Spleen (tissue), 11 donors: ENCODE measurements at regions not wholly inside any gene's neighbourhood (a gene's known extent, or its start where the extent isn't known, plus 50 kb on each side); places are given as distances from the start of the nearest gene placed in this dataset.
"Not testable (repeated sequence)": the region's sequence is repeated elsewhere in the genome, so short reads cannot be mapped to it uniquely, and the experiment has no call there.

Experiments used
- DNase-seq: peaks from one replicate; pipeline ENCODE4 v3.0.0-alpha.2; 2020
- H3K27ac ChIP-seq, 8 donors: fragments of 200-600 bp; sonication (generic) in 7 of 8; 1 replicate in 4 of 8; 2 replicates in 4 of 8; pipeline versions ENCODE4 v1.5.0 to v1.8.0; 2016 to 2021; ENCODE audit warnings: inconsistent platforms in 4 of 8, mild to moderate bottlenecking in 4 of 8, moderate library complexity in 1 of 8
- H3K27me3 ChIP-seq, 7 donors: fragments of 200-600 bp; sonication (generic) in 6 of 7; replicated peaks in 1 of 7; 1 replicate in 4 of 7; 2 replicates in 3 of 7; pipeline versions ENCODE4 v1.5.0 to v1.8.0; 2016 to 2021; ENCODE audit warnings: inconsistent platforms in 3 of 7, mild to moderate bottlenecking in 1 of 7
- H3K36me3 ChIP-seq, 6 donors: fragments of 200-600 bp; sonication (generic) in 5 of 6; 1 replicate in 4 of 6; 2 replicates in 2 of 6; pipeline versions ENCODE4 v1.5.0 to v1.8.0; 2016 to 2021; ENCODE audit warnings: inconsistent platforms in 2 of 6
- H3K4me1 ChIP-seq, 6 donors: fragments of 200-600 bp; sonication (generic) in 5 of 6; 1 replicate in 3 of 6; 2 replicates in 3 of 6; pipeline versions ENCODE4 v1.5.0 to v1.8.0; 2016 to 2021; ENCODE audit warnings: inconsistent platforms in 3 of 6
- H3K4me3 ChIP-seq, 8 donors: fragments of 200-600 bp; sonication (generic) in 7 of 8; 1 replicate in 4 of 8; 2 replicates in 4 of 8; pipeline versions ENCODE4 v1.5.0 to v1.8.0; 2016 to 2021; ENCODE audit warnings: inconsistent platforms in 4 of 8, mild to moderate bottlenecking in 4 of 8, moderate library complexity in 2 of 8
- H3K9me3 ChIP-seq, 8 donors: fragments of 200-600 bp; sonication (generic) in 7 of 8; 1 replicate in 4 of 8; 2 replicates in 4 of 8; pipeline versions ENCODE4 v1.5.0 to v1.8.0; 2016 to 2021; ENCODE audit warnings: inconsistent platforms in 4 of 8
- CTCF ChIP-seq, 11 experiments: fragments of 200-600 bp in 7 of 11; fragments of 450-650 bp in 4 of 11; sonication (generic) in 4 of 11; IDR thresholded peaks in 8 of 11; conservative IDR thresholded peaks in 3 of 11; 1 replicate in 7 of 11; 2 replicates in 4 of 11; pipeline versions ENCODE4 v1.4.0 to v1.8.0; 2016 to 2021; ENCODE audit warnings: antibody characterized with exemption in 11 of 11, inconsistent platforms in 4 of 11, mild to moderate bottlenecking in 1 of 11
- POLR2A ChIP-seq, 3 donors: fragments of 450-650 bp; IDR thresholded peaks; one replicate each; pipeline ENCODE4 v1.5.1; 2017; ENCODE audit warnings: antibody characterized with exemption in 3 of 3, mild to moderate bottlenecking in 1 of 3
- POLR2AphosphoS5 ChIP-seq, 3 donors: sonication (generic); formaldehyde crosslinking; IDR thresholded peaks; one replicate each; pipeline ENCODE4 v1.5.1; 2017; ENCODE audit warnings: antibody characterized with exemption in 3 of 3
- WGBS, 5 donors: extraction: QIAGEN DNeasy Blood & Tissue Kit in 3 of 5; methylation state at CpG; one replicate each; pipeline versions ENCODE4 v1.1.5 to v1.1.7; 2013 to 2018; 5-methylcytosine and 5-hydroxymethylcytosine counted together
- intact Hi-C: fragments of 100-400 bp; cut with DNase I; formaldehyde crosslinking; loops from one replicate; pipeline ENCODE4 v1.15.0; 2023; ENCODE audit warnings: low total_unique reads
- donor health status: healthy with polysubstance abuse.
- donor health status: DM: no; HTN: no; CAD: no; lungs with moderate emphysema.
- donor health status: DM: no; HTN: no; CAD: no.
- donor health status: Bipolar disorder and iron deficiency.
- donor health status: healthy.
- donor health status: DM: no; HTN: no; CAD: no.
- donor health status: DM: yes; HTN: yes; CAD: no.

DNA sequence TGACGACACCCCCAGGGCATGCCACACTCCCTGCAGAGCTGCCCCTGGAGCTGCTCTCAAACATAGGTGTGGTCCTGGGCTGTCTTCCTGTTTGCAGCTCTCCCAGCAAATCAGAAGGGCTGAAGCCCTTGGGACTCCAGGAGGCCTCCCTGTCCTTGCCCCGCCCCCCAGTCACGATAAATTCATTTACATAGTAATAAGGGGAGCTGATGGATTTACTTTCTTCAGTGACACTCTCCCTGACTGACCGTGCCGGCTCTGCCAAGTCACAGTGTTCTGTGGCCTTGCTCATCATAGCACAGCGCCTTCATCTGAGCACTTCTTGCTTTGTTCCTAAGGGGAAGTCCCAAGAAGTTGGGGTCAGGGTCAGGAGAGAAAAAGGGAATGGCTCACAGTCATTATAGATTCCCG, 121.4 kb downstream of the ENC1 start:
- Histone ChIP-seq H3K4me1 (peaks cover 0 to 3% (median 0%) of the 10 kb centered on the region in 6 donors), H3K4me3 (no peak overlapping the region), H3K27me3 (peaks cover 0 to 4% (median 0%) of the 10 kb centered on the region in 7 donors), H3K9me3 (peaks cover 0 to 17% (median 11%) of the 10 kb centered on the region in 8 donors), H3K36me3 (no peaks in the 10 kb centered on the region), H3K27ac (no peak overlapping the region)
- intact Hi-C loops, result no loop called here
- 57 to 82% (median 69%) methylated on average over 6 to 7 of the region's 7 CpGs for WGBS, 5 donors
- no peak for DNase-seq
- TF ChIP-seq POLR2AphosphoS5 (IDR thresholded peaks at IDR 0.05), result no peak
- no peak for TF ChIP-seq CTCF (IDR thresholded peaks at IDR 0.05 in 8 of 11, conservative IDR thresholded peaks at IDR 0.05 in 3 of 11)
- TF ChIP-seq POLR2A (IDR thresholded peaks at IDR 0.05), result no peak

DNA sequence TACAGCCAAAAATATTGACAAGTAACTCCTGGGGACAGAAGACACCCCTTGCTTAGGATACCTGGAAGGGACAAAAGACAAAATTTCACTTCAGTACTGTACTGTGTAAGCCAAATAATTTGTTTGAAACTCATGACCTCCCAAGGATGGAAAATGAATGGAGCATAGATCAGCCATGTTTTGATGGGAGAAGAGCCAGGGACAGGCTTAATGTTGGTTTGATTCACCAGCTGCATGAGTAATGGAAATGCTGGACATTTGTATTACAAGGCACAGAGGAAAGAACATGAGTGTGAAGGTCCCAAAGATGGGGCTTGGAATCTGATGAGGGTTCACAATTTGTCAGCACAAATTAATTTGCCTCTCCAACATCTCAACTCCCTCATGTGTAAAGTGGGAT, 122.8 kb downstream of the ENC1 start:
- H3K4me3 ChIP-seq, result no peak overlapping the region
- H3K9me3 ChIP-seq, result peaks cover 0 to 3% (median 0%) of the 10 kb centered on the region in 8 donors
- H3K4me1 ChIP-seq, result peaks cover 0 to 3% (median 0%) of the 10 kb centered on the region in 6 donors
- no peaks in the 10 kb centered on the region for H3K36me3 ChIP-seq
- peaks cover 0 to 4% (median 0%) of the 10 kb centered on the region in 7 donors for H3K27me3 ChIP-seq
- intact Hi-C loops, result no loop called here
- no peak for DNase-seq
- H3K27ac ChIP-seq, result no peak overlapping the region
- no peak for TF ChIP-seq POLR2AphosphoS5 (IDR thresholded peaks at IDR 0.05)
- TF ChIP-seq POLR2A (IDR thresholded peaks at IDR 0.05), result no peak
- TF ChIP-seq CTCF (IDR thresholded peaks at IDR 0.05 in 8 of 11, conservative IDR thresholded peaks at IDR 0.05 in 3 of 11), result no peak

DNA sequence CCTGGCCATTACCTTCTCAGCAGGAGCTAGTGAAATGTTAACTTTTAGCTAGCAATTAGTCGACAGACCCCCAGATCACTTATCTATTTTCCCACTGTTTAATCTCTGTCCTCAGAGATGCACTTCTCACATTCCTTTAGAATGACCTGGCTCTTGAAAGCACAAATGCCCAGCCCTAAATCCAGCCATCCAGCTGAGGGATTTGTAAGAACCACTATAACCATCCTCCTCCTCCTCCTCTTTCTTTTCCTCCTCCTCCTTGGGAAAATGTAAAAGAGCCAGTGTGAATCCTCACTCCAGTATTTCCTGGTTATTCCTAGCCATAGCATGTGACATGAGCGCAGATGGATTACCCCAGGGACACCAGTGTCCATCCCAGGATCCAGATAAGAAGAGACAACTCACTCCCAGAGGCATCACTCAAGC, 124.3 kb downstream of the ENC1 start:
- no peak for DNase-seq
- Histone ChIP-seq H3K27ac (no peak overlapping the region), H3K4me1 (peaks cover 0 to 3% (median 0%) of the 10 kb centered on the region in 6 donors), H3K9me3 (no peaks in the 10 kb centered on the region), H3K36me3 (no peaks in the 10 kb centered on the region), H3K27me3 (peaks cover 0 to 4% (median 0%) of the 10 kb centered on the region in 7 donors), H3K4me3 (no peak overlapping the region)
- TF ChIP-seq POLR2AphosphoS5 (IDR thresholded peaks at IDR 0.05) (no peak), CTCF (IDR thresholded peaks at IDR 0.05 in 8 of 11, conservative IDR thresholded peaks at IDR 0.05 in 3 of 11) (no peak), POLR2A (IDR thresholded peaks at IDR 0.05) (no peak)
- 82 to 94% (median 89%) methylated on average over 2 of the region's 2 CpGs for WGBS, 5 donors
- intact Hi-C loops, result no loop called here

DNA sequence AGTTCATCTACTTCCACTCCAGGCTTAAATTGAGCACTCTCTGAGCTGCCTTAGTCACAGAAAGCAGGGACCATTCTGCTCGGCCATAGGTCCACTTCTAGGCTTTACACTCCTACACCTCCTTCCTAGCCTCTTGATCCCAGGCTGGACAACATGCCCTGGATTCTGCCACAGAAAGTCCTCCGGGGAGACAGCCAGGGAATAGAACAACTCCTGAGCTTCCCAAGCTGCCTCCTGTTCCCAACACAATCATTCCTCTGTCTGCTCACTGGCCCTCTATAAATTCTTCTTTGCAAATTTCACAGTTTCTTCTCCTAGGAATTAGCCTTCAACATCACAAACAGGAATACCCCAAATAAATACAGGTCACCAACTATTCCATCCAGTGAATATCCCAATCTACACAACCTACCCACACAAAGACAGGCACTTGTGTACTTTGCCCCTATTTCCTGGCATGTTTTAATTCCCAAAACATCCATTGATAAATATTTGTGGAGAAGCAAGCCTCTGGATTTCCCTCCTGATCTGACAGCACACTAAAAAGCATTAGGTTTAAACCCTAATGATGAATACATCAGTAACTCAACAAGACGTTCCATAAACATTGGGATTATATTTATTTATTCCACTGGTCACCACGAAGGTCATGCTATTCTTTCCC, 125.5 kb downstream of the ENC1 start:
- peaks cover 0 to 3% (median 0%) of the 10 kb centered on the region in 6 donors for H3K4me1 ChIP-seq
- intact Hi-C loops, result no loop called here
- no peaks in the 10 kb centered on the region for H3K9me3 ChIP-seq
- DNase-seq, result no peak
- no peak overlapping the region for H3K27ac ChIP-seq
- H3K4me3 ChIP-seq, result no peak overlapping the region
- no peaks in the 10 kb centered on the region for H3K36me3 ChIP-seq
- no peak for TF ChIP-seq POLR2AphosphoS5 (IDR thresholded peaks at IDR 0.05)
- no peak for TF ChIP-seq CTCF (IDR thresholded peaks at IDR 0.05 in 8 of 11, conservative IDR thresholded peaks at IDR 0.05 in 3 of 11)
- no peak for TF ChIP-seq POLR2A (IDR thresholded peaks at IDR 0.05)
- 68 to 87% (median 81%) methylated on average over 4 of the region's 4 CpGs for WGBS, 5 donors
- H3K27me3 ChIP-seq, result peaks cover 0 to 4% (median 0%) of the 10 kb centered on the region in 7 donors

- H3K4me3 ChIP-seq, DNase-seq, H3K9me3 ChIP-seq, H3K4me1 ChIP-seq, H3K27ac ChIP-seq, H3K27me3 ChIP-seq, H3K36me3 ChIP-seq, intact Hi-C loops: not testable (repeated sequence)
- 67 to 99% (median 94%) methylated on average over 2 of the region's 2 CpGs for WGBS, 5 donors
Observed at GRCh38 chr5:74511770-74512169, 128.8 kb downstream of the ENC1 start.
